OCI-M2 (cell line): ENCODE measurements at regions not wholly inside any gene's neighbourhood (a gene's known extent, or its start where the extent isn't known, plus 50 kb on each side); places are given as distances from the start of the nearest gene placed in this dataset.
"Not testable (repeated sequence)": the region's sequence is repeated elsewhere in the genome, so short reads cannot be mapped to it uniquely, and the experiment has no call there.

Source experiments
- DNase-seq: peaks from one replicate; lab custom pipeline; 2025; ENCODE audit not compliant: unreplicated experiment; lab: John Stamatoyannopoulos, UW

DNA sequence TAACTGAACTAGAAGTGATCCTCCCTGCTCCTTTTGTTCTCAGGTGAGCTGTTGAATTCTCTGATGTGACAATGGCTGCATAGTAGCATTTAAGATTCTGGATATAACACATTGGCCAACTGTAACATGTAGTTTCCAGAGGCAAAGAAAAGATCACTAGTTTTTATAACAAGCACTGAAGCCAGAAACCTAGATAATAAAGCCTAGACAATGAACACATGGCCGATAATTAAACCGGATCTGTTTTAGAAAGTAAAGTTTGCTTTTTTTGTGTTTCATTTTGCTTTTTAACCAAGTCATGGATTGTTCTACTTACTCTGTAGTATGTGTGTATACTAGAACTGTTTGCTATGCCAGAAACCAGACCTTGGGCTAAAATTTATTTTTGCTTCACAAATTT is 225.5 kb upstream of the KLHL1 start:
- no peak for DNase-seq

- no peak for DNase-seq
These were observed 222.6 kb upstream of the KLHL1 start for GRCh38 chr13:70330697-70331361.

- DNase-seq = no peak
These were observed 216.3 kb upstream of the KLHL1 start for GRCh38 chr13:70324519-70324918.

GRCh38 chr13:70311191-70311590 is 202.9 kb upstream of the KLHL1 start:
- DNase-seq = no peak

DNA sequence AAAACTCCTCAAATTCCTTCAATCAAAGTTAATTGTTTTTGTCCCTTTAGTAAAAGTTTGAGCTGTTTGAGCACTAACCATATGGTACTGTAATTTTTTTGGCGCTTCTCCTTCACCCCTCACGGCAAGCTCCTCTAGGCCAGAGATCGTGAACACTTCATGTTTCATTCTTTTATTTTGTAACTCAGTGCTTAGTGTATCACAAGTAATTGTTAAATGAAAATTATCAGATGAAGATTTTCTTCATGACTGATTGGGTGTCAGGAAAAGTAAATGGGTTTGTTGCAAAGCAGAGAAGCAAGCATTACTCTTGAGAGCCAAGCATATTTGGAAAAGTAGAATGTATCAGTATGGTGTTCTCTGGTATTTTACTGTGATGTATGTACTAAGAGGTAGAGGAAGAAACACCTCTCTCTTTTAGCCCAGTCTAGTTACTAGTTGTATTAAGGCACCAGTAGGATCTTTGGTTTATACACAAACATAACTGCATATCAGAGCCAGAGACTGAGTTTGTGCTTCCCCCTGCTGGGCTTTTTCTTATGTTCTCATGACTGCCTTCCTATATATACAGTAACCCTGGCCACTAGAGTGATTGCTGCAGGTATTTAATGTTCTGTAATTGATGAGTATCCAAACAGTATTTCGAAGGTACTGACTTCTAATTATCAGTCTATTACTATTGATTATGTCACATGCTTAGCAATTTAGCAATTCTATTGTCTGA is 202.3 kb upstream of the KLHL1 start:
- peak; percentile 2 for DNase-seq

- no peak for DNase-seq
These were observed 189.0 kb upstream of the KLHL1 start for GRCh38 chr13:70297189-70297616.

DNA sequence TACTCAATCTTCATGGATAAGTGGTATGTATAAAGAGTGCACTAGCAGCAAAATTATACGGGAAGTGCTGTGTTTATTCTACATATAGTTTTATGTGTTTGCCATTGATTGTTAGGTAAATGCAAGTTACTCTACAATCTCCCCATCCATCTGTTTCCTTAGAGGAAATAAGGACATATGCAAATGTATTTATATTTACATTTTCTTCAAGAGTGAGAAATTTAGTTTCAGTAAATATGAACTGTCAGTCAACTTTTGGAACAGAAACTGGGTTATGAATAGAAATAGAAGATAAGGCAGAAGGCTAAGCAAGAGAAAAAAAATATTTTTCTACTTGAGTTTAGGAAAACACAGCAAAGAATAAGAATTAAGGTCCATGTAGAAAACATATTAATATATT is 176.1 kb upstream of the KLHL1 start:
- no peak for DNase-seq

GRCh38 chr13:70275841-70276240 is 167.6 kb upstream of the KLHL1 start:
- no peak for DNase-seq

- DNase-seq = no peak
These were observed 147.2 kb upstream of the KLHL1 start for GRCh38 chr13:70255406-70255991.

DNA sequence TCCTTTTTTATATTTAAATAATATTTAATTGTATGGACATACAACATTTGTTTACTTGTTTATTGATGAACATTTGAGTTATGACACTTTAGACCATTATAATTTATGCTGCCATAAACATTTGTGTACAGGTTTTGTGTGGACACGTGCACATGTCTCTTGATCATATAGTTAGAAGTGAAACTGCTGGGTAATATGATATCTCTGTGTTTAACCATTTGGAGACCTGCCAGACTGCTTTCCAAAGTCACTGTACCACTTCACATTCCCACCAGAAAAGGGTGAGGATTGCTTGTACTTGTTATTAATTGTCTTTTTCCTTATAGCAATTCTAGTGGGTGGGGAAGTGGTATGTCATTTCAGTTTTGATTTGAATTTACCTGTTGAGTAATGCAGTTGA is 145.6 kb upstream of the KLHL1 start:
- DNase-seq = no peak

DNA sequence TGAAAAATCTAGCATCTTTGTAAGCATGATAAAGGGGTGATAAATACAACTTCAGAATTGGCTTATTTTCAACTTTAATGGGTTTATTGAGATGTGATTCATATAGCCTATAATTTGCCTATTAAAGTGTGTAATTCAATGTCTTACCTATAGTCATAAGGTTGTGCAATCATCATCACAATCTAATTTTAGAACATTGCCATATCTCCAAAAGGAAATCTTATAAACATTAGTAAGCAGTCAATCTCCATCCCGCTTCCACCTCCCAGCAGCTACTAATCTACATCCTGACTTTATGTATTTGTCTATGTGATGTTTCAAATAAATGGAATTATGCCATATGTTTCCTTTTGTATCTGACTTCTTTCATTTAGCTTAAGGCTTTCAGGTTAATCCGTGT is 145.2 kb upstream of the KLHL1 start:
- DNase-seq = no peak

- no peak for DNase-seq
These were observed 141.2 kb upstream of the KLHL1 start for GRCh38 chr13:70249332-70250064.

GRCh38 chr13:70237131-70237530 is 128.9 kb upstream of the KLHL1 start:
- no peak for DNase-seq

DNA sequence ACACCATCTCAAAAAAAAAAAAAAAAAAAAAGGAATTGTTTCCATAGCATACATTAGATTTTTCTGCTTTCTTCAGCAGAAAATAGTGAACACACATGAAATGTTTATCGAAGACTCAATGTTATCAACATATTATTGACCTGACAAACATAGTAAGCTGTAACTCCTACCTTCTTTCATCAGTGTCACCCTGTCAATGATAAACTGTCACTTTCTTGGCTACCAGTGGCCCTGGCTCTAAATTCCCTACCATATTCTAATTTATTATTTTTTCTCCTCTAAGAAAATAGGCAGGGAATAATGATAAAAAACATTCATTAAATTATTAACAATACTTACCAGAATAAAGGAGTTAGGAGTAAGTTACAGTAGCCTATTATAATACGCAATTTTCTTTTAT is 127.3 kb upstream of the KLHL1 start:
- DNase-seq = no peak

- DNase-seq = no peak
These were observed 115.7 kb upstream of the KLHL1 start for GRCh38 chr13:70223911-70224310.

- DNase-seq = no peak
These were observed 114.7 kb upstream of the KLHL1 start for GRCh38 chr13:70222926-70223325.

DNA sequence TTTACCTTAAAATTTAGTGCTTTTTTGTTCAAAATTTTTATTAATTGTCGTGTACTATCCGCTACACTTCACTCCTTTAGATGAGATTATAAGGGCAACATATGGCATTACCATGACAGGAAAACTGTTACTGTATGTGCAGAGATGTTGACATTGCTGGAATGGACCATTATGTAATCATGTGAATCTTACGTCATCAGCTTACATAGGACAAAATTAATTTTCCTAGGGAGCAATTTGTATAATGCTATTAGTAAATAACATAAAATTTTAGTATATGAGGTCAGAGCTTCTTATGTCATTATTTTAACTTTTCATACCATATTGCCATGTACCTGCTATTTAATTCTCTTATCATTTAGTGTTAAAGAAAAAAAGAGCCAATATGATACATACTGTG is 110.4 kb upstream of the KLHL1 start:
- no peak for DNase-seq

DNA sequence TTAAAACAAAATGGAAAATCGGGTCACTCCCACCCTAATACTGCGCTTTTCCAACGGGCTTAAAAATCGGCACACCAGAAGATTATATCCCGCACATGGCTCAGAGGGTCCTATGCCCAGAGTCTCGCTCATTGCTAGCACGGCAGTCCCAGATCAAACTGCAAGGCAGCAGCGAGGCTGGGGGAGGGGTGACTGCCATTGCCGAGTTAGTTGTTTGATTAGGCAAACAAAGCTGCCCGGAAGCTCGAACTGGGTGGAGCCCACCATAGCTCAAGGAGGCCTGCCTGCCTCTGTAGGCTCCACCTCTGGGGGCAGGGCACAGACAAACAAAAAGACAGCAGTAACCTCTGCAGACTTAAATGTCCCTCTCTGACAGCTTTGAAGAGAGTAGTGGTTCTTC is 100.7 kb upstream of the KLHL1 start:
- DNase-seq = not testable (repeated sequence)

- DNase-seq = no peak
These were observed 98.4 kb upstream of the KLHL1 start for GRCh38 chr13:70206671-70207070.

GRCh38 chr13:70203661-70204229 is 95.5 kb upstream of the KLHL1 start:
- no peak for DNase-seq

DNA sequence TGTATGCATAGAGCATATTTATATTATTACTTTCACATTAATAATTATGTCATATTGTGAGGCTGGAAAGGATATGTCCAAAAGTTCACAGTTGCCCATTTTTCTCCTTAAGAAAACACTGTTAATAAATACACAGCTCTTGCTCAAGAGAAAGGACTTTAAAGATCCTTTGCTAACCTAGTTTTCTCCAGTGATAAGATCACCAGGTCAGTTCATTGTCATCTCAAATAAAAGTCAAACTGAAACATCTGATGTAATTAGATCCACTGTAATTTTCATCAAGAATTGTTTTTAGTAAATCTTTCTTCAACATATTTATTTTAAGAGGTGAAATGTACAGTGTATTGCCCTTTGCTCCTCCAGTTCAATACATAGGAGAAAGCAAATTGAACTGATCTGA is 82.8 kb upstream of the KLHL1 start:
- no peak for DNase-seq
